ENCODE measurements at regions not wholly inside any gene's neighbourhood (a gene's known extent, or its start where the extent isn't known, plus 50 kb on each side); places are given as distances from the start of the nearest gene placed in this dataset.

- H3K27ac ChIP-seq, result no peak overlapping the region
- TF ChIP-seq ZFX (IDR thresholded peaks at IDR 0.05; ENCODE audit: borderline replicate concordance), result no peak
Observed at GRCh38 chr5:63572740-63573139, 389.5 kb downstream of the HTR1A start.

- no peak for TF ChIP-seq CTCF (IDR thresholded peaks at IDR 0.05)
- TF ChIP-seq ZFX (IDR thresholded peaks at IDR 0.05; ENCODE audit: borderline replicate concordance), result no peak
- H3K27ac ChIP-seq, result no peak overlapping the region
Observed at GRCh38 chr5:63570752-63571151, 391.5 kb downstream of the HTR1A start.

GRCh38 chr5:63564789-63565188, 397.5 kb downstream of the HTR1A start:
- TF ChIP-seq CTCF (IDR thresholded peaks at IDR 0.05) (0 out of 2 replicates have a peak, but pooled peaks have one; percentile 6), ZFX (IDR thresholded peaks at IDR 0.05; ENCODE audit: borderline replicate concordance) (no peak)
- H3K27ac ChIP-seq, result no peak overlapping the region

GRCh38 chr5:63563008-63563917, 399.0 kb downstream of the HTR1A start:
- H3K27ac ChIP-seq, result no peak overlapping the region
- TF ChIP-seq CTCF (IDR thresholded peaks at IDR 0.05) (no peak), ZFX (IDR thresholded peaks at IDR 0.05; ENCODE audit: borderline replicate concordance) (no peak)

GRCh38 chr5:63555874-63556273, 406.4 kb downstream of the HTR1A start:
- no peak for TF ChIP-seq ZFX (IDR thresholded peaks at IDR 0.05; ENCODE audit: borderline replicate concordance)
- no peak for TF ChIP-seq CTCF (IDR thresholded peaks at IDR 0.05)

GRCh38 chr5:63554191-63554590, 408.1 kb downstream of the HTR1A start:
- H3K27ac ChIP-seq, result no peak overlapping the region
- TF ChIP-seq CTCF (IDR thresholded peaks at IDR 0.05) (no peak), ZFX (IDR thresholded peaks at IDR 0.05; ENCODE audit: borderline replicate concordance) (no peak)

More at GRCh38 chr5:63555874-63556273, 406.4 kb downstream of the HTR1A start:
- H3K27ac ChIP-seq, result no peak overlapping the region

- TF ChIP-seq CTCF (IDR thresholded peaks at IDR 0.05) (no peak), ZFX (IDR thresholded peaks at IDR 0.05; ENCODE audit: borderline replicate concordance) (no peak)
- H3K27ac ChIP-seq, result no peak overlapping the region
Observed at GRCh38 chr5:63553073-63553472, 409.2 kb downstream of the HTR1A start.

Measured in 22Rv1 (cell line).